ENCODE measurements at regions not wholly inside any gene's neighbourhood (a gene's known extent, or its start where the extent isn't known, plus 50 kb on each side); places are given as distances from the start of the nearest gene placed in this dataset.

DNA sequence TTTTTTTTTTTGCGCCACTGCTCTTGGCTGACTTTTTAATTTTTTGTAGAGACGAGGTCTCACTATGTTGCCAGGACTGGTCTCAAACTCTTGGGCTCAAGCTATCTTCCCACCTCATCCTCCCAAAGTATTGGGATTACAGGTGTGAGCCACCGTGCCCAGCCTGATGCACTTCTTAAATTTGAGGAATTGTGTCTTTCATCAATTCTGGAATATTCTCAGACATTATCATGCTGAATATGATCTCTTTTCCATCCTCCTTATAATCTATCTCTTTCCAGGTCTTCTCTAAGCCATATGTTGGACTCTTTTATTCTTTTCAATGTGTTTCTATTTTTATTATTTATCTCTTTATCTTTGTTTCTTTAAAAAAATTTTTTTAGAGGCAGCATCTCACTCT is 196.2 kb upstream of the IER5L start:
- H3K27ac ChIP-seq (ENCODE audit: low read length, poor library complexity, severe bottlenecking), result no peak overlapping the region
- no peak overlapping the region for H4K8ac ChIP-seq (ENCODE audit: low read length)
- H3K27me3 ChIP-seq (ENCODE audit: control insufficient read depth in 1 of 2, insufficient read depth in 1 of 2, low read length in 2 of 2), result peaks cover 0 to 8% of the 10 kb centered on the region in 2 experiments
- no peaks in the 10 kb centered on the region for H3K36me3 ChIP-seq (ENCODE audit: control insufficient read depth in 1 of 2, insufficient read depth in 2 of 2, low read depth in 1 of 2, low read length in 2 of 2)
- H3K9ac ChIP-seq (ENCODE audit: low read length), result no peak overlapping the region
- no peak overlapping the region for H3K14ac ChIP-seq (ENCODE audit: low read length in 2 of 2)
- H3K4me3 ChIP-seq (ENCODE audit: insufficient read depth in 1 of 2, low read depth in 1 of 2, low read length in 2 of 2), result no peak overlapping the region
- H3K9me3 ChIP-seq (ENCODE audit: control insufficient read depth, low read length), result peaks cover 3% of the 10 kb centered on the region
- DNase-seq, result no peak
- H3K18ac ChIP-seq (ENCODE audit: low read depth in 1 of 2, low read length in 2 of 2), result no peak overlapping the region
- no peaks in the 10 kb centered on the region for H3K4me1 ChIP-seq (ENCODE audit: control insufficient read depth, insufficient read depth, low read depth, low read length)
- no peak overlapping the region for H3K23ac ChIP-seq (ENCODE audit: low read length in 2 of 2)
- H2AFZ ChIP-seq (ENCODE audit: low read depth, low read length), result no peak overlapping the region
- H2BK12ac ChIP-seq (ENCODE audit: low read length in 2 of 2), result no peak overlapping the region
- H3K4ac ChIP-seq (ENCODE audit: low read depth in 1 of 2, low read length in 2 of 2), result no peak overlapping the region
- no peak overlapping the region for H3K4me2 ChIP-seq (ENCODE audit: low read length, poor library complexity, severe bottlenecking)
- 100% methylated on average over 2 of the region's 3 CpGs for WGBS
- H2AK5ac ChIP-seq (ENCODE audit: low read length, severe bottlenecking), result no peak overlapping the region
- H2BK5ac ChIP-seq (ENCODE audit: low read depth, low read length, poor library complexity, severe bottlenecking), result no peak overlapping the region
- no peaks in the 10 kb centered on the region for H3K79me1 ChIP-seq (replicated peaks; ENCODE audit: low read length, poor library complexity, severe bottlenecking)
- H2BK120ac ChIP-seq (ENCODE audit: low read depth, low read length), result no peak overlapping the region
- no peak overlapping the region for H2BK15ac ChIP-seq (ENCODE audit: low read depth, poor library complexity, severe bottlenecking)
- no peak overlapping the region for H4K91ac ChIP-seq (ENCODE audit: low read length)

DNA sequence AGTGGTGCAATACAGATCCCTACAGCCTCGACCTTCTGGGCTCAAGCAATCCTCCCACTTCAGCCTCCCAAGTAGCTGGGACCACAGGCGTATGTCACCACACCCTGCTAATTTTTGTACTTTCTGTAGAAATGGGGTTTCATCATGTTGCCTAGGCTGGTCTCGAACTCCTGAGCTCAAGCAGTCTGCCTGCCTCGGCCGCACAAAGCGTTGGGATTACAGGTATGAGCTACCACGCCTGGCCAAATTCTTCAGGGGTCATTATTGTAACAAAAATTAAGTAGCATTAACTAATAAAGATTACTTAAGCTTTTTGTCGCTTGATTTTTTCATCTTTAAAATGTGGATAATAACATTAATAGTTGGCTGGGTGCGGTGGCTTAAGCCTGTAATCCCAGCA is 195.3 kb upstream of the IER5L start:
- Histone ChIP-seq H2AK5ac (ENCODE audit: low read length, severe bottlenecking) (no peak overlapping the region), H2BK120ac (ENCODE audit: low read depth, low read length) (no peak overlapping the region), H3K4me2 (ENCODE audit: low read length, poor library complexity, severe bottlenecking) (no peak overlapping the region), H4K91ac (ENCODE audit: low read length) (no peak overlapping the region), H3K27ac (ENCODE audit: low read length, poor library complexity, severe bottlenecking) (no peak overlapping the region), H2BK5ac (ENCODE audit: low read depth, low read length, poor library complexity, severe bottlenecking) (no peak overlapping the region), H3K36me3 (ENCODE audit: control insufficient read depth in 1 of 2, insufficient read depth in 2 of 2, low read depth in 1 of 2, low read length in 2 of 2) (no peaks in the 10 kb centered on the region), H3K4ac (ENCODE audit: low read depth in 1 of 2, low read length in 2 of 2) (no peak overlapping the region), H3K79me1 (replicated peaks; ENCODE audit: low read length, poor library complexity, severe bottlenecking) (no peaks in the 10 kb centered on the region), H4K8ac (ENCODE audit: low read length) (no peak overlapping the region), H3K9ac (ENCODE audit: low read length) (no peak overlapping the region), H3K14ac (ENCODE audit: low read length in 2 of 2) (no peak overlapping the region), H3K27me3 (ENCODE audit: control insufficient read depth in 1 of 2, insufficient read depth in 1 of 2, low read length in 2 of 2) (peaks cover 0 to 5% of the 10 kb centered on the region in 2 experiments), H2AFZ (ENCODE audit: low read depth, low read length) (no peak overlapping the region), H2BK15ac (ENCODE audit: low read depth, poor library complexity, severe bottlenecking) (no peak overlapping the region), H3K23ac (ENCODE audit: low read length in 2 of 2) (no peak overlapping the region), H3K4me1 (ENCODE audit: control insufficient read depth, insufficient read depth, low read depth, low read length) (no peaks in the 10 kb centered on the region), H3K4me3 (ENCODE audit: insufficient read depth in 1 of 2, low read depth in 1 of 2, low read length in 2 of 2) (no peak overlapping the region), H3K18ac (ENCODE audit: low read depth in 1 of 2, low read length in 2 of 2) (no peak overlapping the region), H3K9me3 (ENCODE audit: control insufficient read depth, low read length) (peaks cover 4% of the 10 kb centered on the region), H2BK12ac (ENCODE audit: low read length in 2 of 2) (no peak overlapping the region)
- 97% methylated on average over 6 of the region's 9 CpGs for WGBS
- DNase-seq, result no peak

DNA sequence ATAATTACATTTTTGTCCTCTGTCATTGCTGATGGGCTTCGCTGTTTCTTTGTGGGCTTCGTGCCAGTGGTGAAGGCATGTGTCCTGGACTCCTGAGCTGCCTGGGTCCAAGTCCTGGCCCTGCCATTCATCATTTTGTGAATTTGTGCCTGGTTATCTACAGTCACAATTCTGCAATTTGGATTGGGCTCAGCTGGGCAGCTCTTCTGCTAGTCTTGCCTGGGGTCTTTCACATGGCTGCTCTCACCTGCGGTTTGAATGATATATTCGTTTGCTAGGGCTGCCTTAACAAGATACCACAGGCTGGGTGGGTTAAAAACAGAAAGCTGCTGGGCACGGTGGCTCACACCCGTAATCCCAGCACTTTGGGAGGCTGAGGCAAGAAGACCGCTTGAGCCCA is 192.7 kb upstream of the IER5L start:
- Histone ChIP-seq H3K79me1 (replicated peaks; ENCODE audit: low read length, poor library complexity, severe bottlenecking) (no peaks in the 10 kb centered on the region), H3K9me3 (ENCODE audit: control insufficient read depth, low read length) (peaks cover 4% of the 10 kb centered on the region), H3K18ac (ENCODE audit: low read depth in 1 of 2, low read length in 2 of 2) (no peak overlapping the region), H3K9ac (ENCODE audit: low read length) (no peak overlapping the region), H3K4me2 (ENCODE audit: low read length, poor library complexity, severe bottlenecking) (no peak overlapping the region), H3K4ac (ENCODE audit: low read depth in 1 of 2, low read length in 2 of 2) (no peak overlapping the region), H3K27me3 (ENCODE audit: control insufficient read depth in 1 of 2, insufficient read depth in 1 of 2, low read length in 2 of 2) (no peaks in the 10 kb centered on the region), H2AK5ac (ENCODE audit: low read length, severe bottlenecking) (no peak overlapping the region), H3K23ac (ENCODE audit: low read length in 2 of 2) (no peak overlapping the region), H3K36me3 (ENCODE audit: control insufficient read depth in 1 of 2, insufficient read depth in 2 of 2, low read depth in 1 of 2, low read length in 2 of 2) (no peaks in the 10 kb centered on the region), H2BK5ac (ENCODE audit: low read depth, low read length, poor library complexity, severe bottlenecking) (no peak overlapping the region), H3K14ac (ENCODE audit: low read length in 2 of 2) (no peak overlapping the region), H3K27ac (ENCODE audit: low read length, poor library complexity, severe bottlenecking) (no peak overlapping the region), H2BK15ac (ENCODE audit: low read depth, poor library complexity, severe bottlenecking) (no peak overlapping the region), H4K91ac (ENCODE audit: low read length) (no peak overlapping the region), H4K8ac (ENCODE audit: low read length) (no peak overlapping the region), H2BK120ac (ENCODE audit: low read depth, low read length) (no peak overlapping the region), H3K4me1 (ENCODE audit: control insufficient read depth, insufficient read depth, low read depth, low read length) (no peaks in the 10 kb centered on the region), H2BK12ac (ENCODE audit: low read length in 2 of 2) (no peak overlapping the region), H3K4me3 (ENCODE audit: insufficient read depth in 1 of 2, low read depth in 1 of 2, low read length in 2 of 2) (no peak overlapping the region), H2AFZ (ENCODE audit: low read depth, low read length) (no peak overlapping the region)
- no peak for DNase-seq
- 91% methylated on average over 7 of the region's 7 CpGs for WGBS

DNA sequence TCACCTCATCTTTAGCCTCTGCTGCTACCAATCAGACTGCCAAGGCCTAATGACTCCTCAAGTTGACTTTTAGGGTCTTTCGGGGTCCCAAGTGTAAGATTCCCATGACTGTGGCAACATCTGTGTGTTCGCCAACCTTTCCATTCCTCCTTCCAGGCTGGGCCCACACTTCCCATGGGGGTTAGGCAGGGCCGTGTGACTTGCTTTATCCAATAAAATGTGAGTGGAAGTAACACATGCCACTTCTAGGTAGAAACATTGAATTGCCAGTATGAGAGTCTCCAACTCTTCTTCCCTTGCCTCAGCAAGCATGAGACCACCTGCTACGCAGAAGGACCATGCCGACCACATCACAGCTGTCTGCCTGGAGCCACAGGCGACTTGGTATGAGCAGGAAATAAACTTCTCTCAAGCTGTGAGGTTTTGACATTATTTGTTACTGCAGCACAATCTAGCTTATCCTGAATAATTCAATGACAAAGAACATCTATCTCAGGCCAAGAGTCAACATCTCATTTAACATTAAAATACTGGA is 190.4 kb upstream of the IER5L start:
- Histone ChIP-seq H3K36me3 (ENCODE audit: control insufficient read depth in 1 of 2, insufficient read depth in 2 of 2, low read depth in 1 of 2, low read length in 2 of 2) (no peaks in the 10 kb centered on the region), H4K8ac (ENCODE audit: low read length) (no peak overlapping the region), H3K4ac (ENCODE audit: low read depth in 1 of 2, low read length in 2 of 2) (no peak overlapping the region), H3K27me3 (ENCODE audit: control insufficient read depth in 1 of 2, insufficient read depth in 1 of 2, low read length in 2 of 2) (no peaks in the 10 kb centered on the region), H3K23ac (ENCODE audit: low read length in 2 of 2) (no peak overlapping the region), H4K91ac (ENCODE audit: low read length) (no peak overlapping the region), H3K9me3 (ENCODE audit: control insufficient read depth, low read length) (peaks cover 4% of the 10 kb centered on the region), H2AK5ac (ENCODE audit: low read length, severe bottlenecking) (no peak overlapping the region), H3K18ac (ENCODE audit: low read depth in 1 of 2, low read length in 2 of 2) (no peak overlapping the region), H3K79me1 (replicated peaks; ENCODE audit: low read length, poor library complexity, severe bottlenecking) (no peaks in the 10 kb centered on the region), H3K14ac (ENCODE audit: low read length in 2 of 2) (peak overlapping the region in 1 of 2 experiments; percentile 65), H2AFZ (ENCODE audit: low read depth, low read length) (peak overlapping the region; percentile 10), H3K4me3 (ENCODE audit: insufficient read depth in 1 of 2, low read depth in 1 of 2, low read length in 2 of 2) (no peak overlapping the region), H3K4me2 (ENCODE audit: low read length, poor library complexity, severe bottlenecking) (no peak overlapping the region), H2BK5ac (ENCODE audit: low read depth, low read length, poor library complexity, severe bottlenecking) (no peak overlapping the region), H2BK15ac (ENCODE audit: low read depth, poor library complexity, severe bottlenecking) (no peak overlapping the region), H2BK12ac (ENCODE audit: low read length in 2 of 2) (no peak overlapping the region), H3K9ac (ENCODE audit: low read length) (no peak overlapping the region), H3K4me1 (ENCODE audit: control insufficient read depth, insufficient read depth, low read depth, low read length) (no peaks in the 10 kb centered on the region), H3K27ac (ENCODE audit: low read length, poor library complexity, severe bottlenecking) (no peak overlapping the region), H2BK120ac (ENCODE audit: low read depth, low read length) (no peak overlapping the region)
- WGBS, result 95% methylated on average over 5 of the region's 6 CpGs
- DNase-seq, result no peak

Data from mesenchymal stem cell (in vitro differentiated cells and primary cell).